Effector memory CD4-positive, alpha-beta T cell (primary cell): ENCODE measurements at regions not wholly inside any gene's neighbourhood (a gene's known extent, or its start where the extent isn't known, plus 50 kb on each side); places are given as distances from the start of the nearest gene placed in this dataset.

Source experiments
- DNase-seq, 3 donors: peaks; one replicate each; pipeline ENCODE4 v3.0.0-alpha.2; 2020
- H3K27ac ChIP-seq: 2 replicates; pipeline ENCODE4 v1.7.0; 2013; ENCODE audit warnings: mild to moderate bottlenecking, low read length, moderate library complexity; ENCODE audit not compliant: insufficient read depth, poor library complexity, severe bottlenecking
- H3K27me3 ChIP-seq: replicated peaks from 2 replicates; pipeline ENCODE4 v1.7.0; 2013; ENCODE audit warnings: mild to moderate bottlenecking, low read length; ENCODE audit not compliant: insufficient read depth, control insufficient read depth, poor library complexity, severe bottlenecking
- H3K36me3 ChIP-seq: 2 replicates; pipeline ENCODE4 v1.7.0; 2013; ENCODE audit warnings: mild to moderate bottlenecking, low read length, moderate library complexity; ENCODE audit not compliant: control insufficient read depth, insufficient read depth
- H3K4me1 ChIP-seq: 2 replicates; pipeline ENCODE4 v1.7.0; 2013; ENCODE audit warnings: low read length, mild to moderate bottlenecking; ENCODE audit not compliant: control insufficient read depth, insufficient read depth, poor library complexity, severe bottlenecking
- H3K4me3 ChIP-seq: 2 replicates; pipeline ENCODE4 v1.7.0; 2013; ENCODE audit warnings: low read length, low read depth, mild to moderate bottlenecking; ENCODE audit not compliant: insufficient read depth, poor library complexity, severe bottlenecking
- H3K9me3 ChIP-seq: 2 replicates; pipeline ENCODE4 v1.7.0; 2013; ENCODE audit warnings: mild to moderate bottlenecking, low read length, moderate library complexity; ENCODE audit not compliant: control insufficient read depth

GRCh38 chr5:115028557-115028956, 141.2 kb downstream of the TRIM36 start:
- Histone ChIP-seq H3K4me3 (no peak overlapping the region), H3K27me3 (no peaks in the 10 kb centered on the region), H3K9me3 (no peaks in the 10 kb centered on the region), H3K4me1 (no peaks in the 10 kb centered on the region), H3K27ac (no peak overlapping the region), H3K36me3 (no peaks in the 10 kb centered on the region)
- no peak for DNase-seq

DNA sequence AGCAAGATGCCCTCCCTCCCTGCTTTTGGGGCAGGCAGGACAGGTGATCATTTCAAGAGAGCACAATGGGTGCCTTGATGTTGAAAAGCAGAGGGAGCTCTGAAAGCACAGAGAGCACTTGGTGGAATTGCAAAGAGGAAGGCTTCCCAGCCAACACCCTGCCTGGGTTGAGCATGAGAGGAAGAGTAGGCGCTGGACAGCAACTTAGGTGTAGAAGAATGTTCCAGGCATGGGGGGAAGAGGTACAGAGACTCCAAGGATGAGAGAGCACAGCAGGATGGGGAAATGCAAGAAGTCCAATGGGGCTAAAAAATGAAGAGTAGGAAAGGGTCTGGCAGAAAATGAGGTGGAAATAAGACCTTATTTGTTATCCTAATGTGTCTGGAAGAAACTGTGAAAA, 144.8 kb downstream of the TRIM36 start:
- no peak for DNase-seq
- H3K4me3 ChIP-seq = no peak overlapping the region
- H3K4me1 ChIP-seq = no peaks in the 10 kb centered on the region

DNA sequence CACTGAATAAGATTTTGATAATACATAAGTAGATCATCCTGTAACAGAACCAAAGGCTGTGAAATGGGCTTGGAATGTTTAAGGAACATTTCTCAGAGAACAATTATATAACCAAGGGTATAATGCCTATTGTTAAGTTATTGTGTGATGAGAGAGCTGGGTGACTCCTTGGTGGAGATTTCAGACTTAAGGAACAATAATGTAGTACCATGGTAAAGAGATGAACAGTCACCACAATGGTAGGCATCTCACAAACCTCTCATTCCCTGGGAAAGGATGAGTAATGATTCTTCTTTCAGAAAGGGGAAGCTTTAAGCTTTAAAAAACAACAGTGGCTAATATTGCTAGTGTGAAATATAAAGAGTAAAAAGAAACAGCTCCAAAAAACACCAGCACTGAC, 147.4 kb downstream of the TRIM36 start:
- Histone ChIP-seq H3K27ac (no peak overlapping the region), H3K36me3 (no peaks in the 10 kb centered on the region), H3K4me3 (no peak overlapping the region), H3K4me1 (no peaks in the 10 kb centered on the region), H3K27me3 (no peaks in the 10 kb centered on the region), H3K9me3 (no peaks in the 10 kb centered on the region)
- DNase-seq = no peak

More for the DNA sequence above, 144.8 kb downstream of the TRIM36 start:
- H3K27ac ChIP-seq = no peak overlapping the region
- H3K9me3 ChIP-seq = no peaks in the 10 kb centered on the region
- H3K27me3 ChIP-seq = no peaks in the 10 kb centered on the region
- H3K36me3 ChIP-seq = no peaks in the 10 kb centered on the region

GRCh38 chr5:115016646-115017045, 153.1 kb downstream of the TRIM36 start:
- no peaks in the 10 kb centered on the region for H3K4me1 ChIP-seq
- no peak overlapping the region for H3K4me3 ChIP-seq
- no peaks in the 10 kb centered on the region for H3K27me3 ChIP-seq
- no peaks in the 10 kb centered on the region for H3K36me3 ChIP-seq
- no peaks in the 10 kb centered on the region for H3K9me3 ChIP-seq
- no peak overlapping the region for H3K27ac ChIP-seq
- DNase-seq = no peak

DNA sequence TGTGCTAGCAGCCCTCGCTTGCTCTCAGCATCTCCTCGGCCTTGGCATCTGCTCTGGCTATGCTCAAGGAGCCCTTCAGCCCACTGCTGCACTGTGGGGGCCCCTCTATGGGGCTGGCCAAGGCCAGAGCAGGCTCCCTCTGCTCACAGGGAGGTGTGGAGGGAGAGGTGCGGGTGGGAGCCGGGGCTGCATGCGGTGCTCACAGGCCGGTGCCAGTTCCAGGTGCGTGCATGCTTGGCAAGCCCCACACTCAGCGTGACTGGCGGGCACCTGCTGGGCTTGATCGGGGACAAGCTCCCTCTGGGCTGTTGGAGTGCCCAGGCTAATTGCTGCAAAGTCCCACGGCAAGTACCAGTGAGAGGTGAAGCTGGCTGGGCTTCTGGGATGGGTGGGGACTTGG, 170.5 kb downstream of the TRIM36 start:
- H3K36me3 ChIP-seq = no peaks in the 10 kb centered on the region
- H3K4me3 ChIP-seq = no peak overlapping the region
- no peaks in the 10 kb centered on the region for H3K4me1 ChIP-seq
- no peak for DNase-seq
- no peak overlapping the region for H3K27ac ChIP-seq
- H3K27me3 ChIP-seq = no peaks in the 10 kb centered on the region
- no peaks in the 10 kb centered on the region for H3K9me3 ChIP-seq

GRCh38 chr5:114989512-114989911, 180.2 kb downstream of the TRIM36 start:
- no peak for DNase-seq
- Histone ChIP-seq H3K36me3 (no peaks in the 10 kb centered on the region), H3K27ac (no peak overlapping the region), H3K4me3 (no peak overlapping the region), H3K9me3 (no peaks in the 10 kb centered on the region), H3K27me3 (no peaks in the 10 kb centered on the region), H3K4me1 (no peaks in the 10 kb centered on the region)

GRCh38 chr5:114988096-114988495, 181.6 kb downstream of the TRIM36 start:
- no peak overlapping the region for H3K4me3 ChIP-seq
- no peak overlapping the region for H3K27ac ChIP-seq
- no peak for DNase-seq
- H3K4me1 ChIP-seq = no peaks in the 10 kb centered on the region
- H3K36me3 ChIP-seq = no peaks in the 10 kb centered on the region
- no peaks in the 10 kb centered on the region for H3K27me3 ChIP-seq
- no peaks in the 10 kb centered on the region for H3K9me3 ChIP-seq

DNA sequence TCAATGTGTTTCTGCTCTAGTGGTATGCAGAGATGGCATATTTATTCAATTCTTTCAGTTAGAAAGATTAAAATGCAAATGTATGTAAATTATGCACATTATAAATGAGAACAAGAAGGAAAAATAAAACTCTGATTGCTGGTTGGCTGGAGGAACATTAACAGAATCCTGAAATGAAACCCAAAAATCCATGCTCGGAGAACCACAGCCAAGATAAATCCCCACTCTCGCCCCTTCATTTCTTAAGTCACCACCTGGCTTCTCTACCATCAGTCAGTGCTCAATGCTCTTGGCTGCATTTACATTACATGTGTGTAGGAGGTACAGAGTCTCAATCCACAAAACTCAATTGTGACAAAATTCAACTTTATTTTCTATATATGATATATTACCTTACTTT, 184.9 kb downstream of the TRIM36 start:
- Histone ChIP-seq H3K4me3 (no peak overlapping the region), H3K36me3 (no peaks in the 10 kb centered on the region), H3K4me1 (no peaks in the 10 kb centered on the region), H3K27ac (no peak overlapping the region), H3K27me3 (no peaks in the 10 kb centered on the region), H3K9me3 (no peaks in the 10 kb centered on the region)
- DNase-seq = no peak

- no peaks in the 10 kb centered on the region for H3K36me3 ChIP-seq
- H3K27ac ChIP-seq = no peak overlapping the region
- DNase-seq = no peak
- H3K4me1 ChIP-seq = no peaks in the 10 kb centered on the region
- no peak overlapping the region for H3K4me3 ChIP-seq
- H3K9me3 ChIP-seq = no peaks in the 10 kb centered on the region
- H3K27me3 ChIP-seq = no peaks in the 10 kb centered on the region
Measured at GRCh38 chr5:114981111-114981510, 188.6 kb downstream of the TRIM36 start.

DNA sequence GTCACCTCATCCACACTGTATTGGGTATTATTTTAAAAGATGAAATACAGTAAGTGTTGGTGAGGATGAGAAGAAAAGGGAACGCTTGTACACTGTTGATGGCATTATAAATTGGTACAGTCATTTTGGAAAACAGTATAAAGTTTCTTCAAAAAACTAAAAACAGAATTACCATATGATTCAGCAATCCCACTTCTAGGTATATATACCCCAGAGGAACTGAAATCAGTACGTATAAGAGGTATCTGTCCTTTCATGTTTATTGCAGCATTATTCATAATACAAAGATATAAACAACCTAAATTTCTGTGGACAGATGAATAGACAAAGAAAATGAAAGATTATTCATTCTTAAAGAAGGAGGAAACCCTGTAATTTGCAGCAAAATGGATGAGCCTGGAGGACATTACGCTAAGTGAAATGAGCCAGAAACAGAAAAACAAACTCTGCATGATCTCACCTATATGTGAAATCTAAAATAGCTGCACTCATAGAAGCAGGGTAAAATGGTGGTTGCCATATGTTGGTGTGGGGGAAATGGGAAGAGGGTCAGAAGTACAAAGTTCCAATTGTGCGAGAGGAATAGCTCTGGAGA, 191.6 kb downstream of the TRIM36 start:
- Histone ChIP-seq H3K9me3 (no peaks in the 10 kb centered on the region), H3K4me3 (no peak overlapping the region), H3K36me3 (no peaks in the 10 kb centered on the region), H3K27ac (no peak overlapping the region), H3K4me1 (no peaks in the 10 kb centered on the region), H3K27me3 (no peaks in the 10 kb centered on the region)
- no peak for DNase-seq
